K562 (cell line): ENCODE measurements at regions not wholly inside any gene's neighbourhood (a gene's known extent, or its start where the extent isn't known, plus 50 kb on each side); places are given as distances from the start of the nearest gene placed in this dataset.

Source experiments
- ATAC-seq: fragments of 200-7000 bp; cut with Tn5 transposase; 3 replicates; pipeline ENCODE4 v1.9.1; 2020; ENCODE audit warnings: moderate library complexity
- BruUV-seq: library from RNA; stranded (reverse); fragments of 400-500 nt; replicated peaks from 2 replicates; lab custom pipeline; 2021; lab: Mats Ljungman, UMichigan
- CTCF ChIA-PET: fragments of 300-600 bp; formaldehyde crosslinking; extraction: SDS; loops from one replicate; lab custom pipeline; 2021; ENCODE audit warnings: low intra/inter-chr PET ratio; lab: Yijun Ruan, JAX
- POLR2A ChIA-PET: fragments of 300-600, 350-650 bp; sonication (Branson Sonifier 250); formaldehyde crosslinking; extraction: SDS; loops from one replicate; lab custom pipeline; 2021; ENCODE audit warnings: antibody characterized with exemption, inconsistent platforms; lab: Yijun Ruan, JAX
- DNase-seq, 4 experiments: peaks; one replicate each; pipeline versions ENCODE4 v3.0.0 to v3.0.0-alpha.2; 2011 to 2018; ENCODE audit warnings: low spot score in 3 of 4, mixed read lengths in 3 of 4; ENCODE audit errors: extremely low read depth in 1 of 4
- FAIRE-seq: peaks from 2 replicates; lab custom pipeline; 2011; peaks lifted over from hg19 to GRCh38; lab: Jason Lieb, UNC
- H2AFZ ChIP-seq: 2 replicates; pipeline ENCODE4 v1.6.0; 2011; ENCODE audit warnings: low read depth, low read length, control low read depth, inconsistent platforms
- H3K27ac ChIP-seq: fragments of 200-600 bp; 3 replicates; pipeline ENCODE4 v1.8.0; 2011; ENCODE audit warnings: low read depth, mild to moderate bottlenecking, control low read depth, inconsistent platforms, low read length, moderate library complexity, mixed read lengths; ENCODE audit errors: extremely low read depth
- H3K27me3 ChIP-seq, 2 experiments: fragments of 300-600 bp in 1 of 2; 2 replicates in 1 of 2; 3 replicates in 1 of 2; pipeline versions ENCODE4 v1.6.0 to v1.8.0; 2011; ENCODE audit warnings: inconsistent platforms in 2 of 2, low read length in 2 of 2, mild to moderate bottlenecking in 1 of 2, mixed read lengths in 1 of 2, moderate library complexity in 1 of 2; ENCODE audit not compliant: control insufficient read depth in 2 of 2, insufficient read depth in 2 of 2
- H3K36me3 ChIP-seq: fragments of 300-600 bp; 3 replicates; pipeline ENCODE4 v1.8.0; 2011; ENCODE audit warnings: mild to moderate bottlenecking, low read length, inconsistent platforms; ENCODE audit not compliant: control insufficient read depth, insufficient read depth
- H3K4me1 ChIP-seq, 2 experiments: fragments of 200-600 bp in 1 of 2; replicated peaks in 1 of 2; 2 replicates in 1 of 2; 3 replicates in 1 of 2; pipeline versions ENCODE4 v1.5.1 to v1.8.0; 2011; ENCODE audit warnings: inconsistent platforms in 2 of 2, low read length in 2 of 2, mild to moderate bottlenecking in 1 of 2, mixed read lengths in 1 of 2, moderate library complexity in 1 of 2; ENCODE audit not compliant: control insufficient read depth in 2 of 2, insufficient read depth in 2 of 2
- H3K4me2 ChIP-seq: 2 replicates; pipeline ENCODE4 v1.6.1; 2011; ENCODE audit warnings: low read length, control low read depth, inconsistent platforms, mixed read lengths; ENCODE audit not compliant: insufficient read depth
- H3K4me3 ChIP-seq: fragments of 200-600 bp; sonication (generic), shearing (Covaris generic); 2 replicates; pipeline ENCODE4 v1.5.1; 2016; ENCODE audit warnings: control low read depth, inconsistent platforms
- H3K79me2 ChIP-seq: fragments of 200-600 bp; 3 replicates; pipeline ENCODE4 v1.8.0; 2011; ENCODE audit warnings: low read length, inconsistent platforms; ENCODE audit not compliant: control insufficient read depth, insufficient read depth
- H3K9ac ChIP-seq, 2 experiments: 2 replicates each; pipeline versions ENCODE4 v1.6.0 to v1.6.1; 2011; ENCODE audit warnings: low read depth in 2 of 2, low read length in 2 of 2, control low read depth in 1 of 2, inconsistent platforms in 1 of 2, mild to moderate bottlenecking in 1 of 2, mixed read lengths in 1 of 2; ENCODE audit not compliant: insufficient read depth in 1 of 2
- H3K9me1 ChIP-seq: one replicate; pipeline ENCODE4 v1.6.0; 2011; ENCODE audit warnings: inconsistent platforms, mild to moderate bottlenecking, low read length, moderate library complexity; ENCODE audit not compliant: control insufficient read depth, insufficient read depth
- H3K9me3 ChIP-seq: replicated peaks from 2 replicates; pipeline ENCODE4 v1.5.1; 2011; ENCODE audit warnings: low read depth, low read length, inconsistent platforms; ENCODE audit not compliant: control insufficient read depth, insufficient read depth
- H4K20me1 ChIP-seq: replicated peaks from 2 replicates; pipeline ENCODE4 v1.6.1; 2011; ENCODE audit warnings: low read length, inconsistent platforms, mixed read lengths; ENCODE audit not compliant: control insufficient read depth, insufficient read depth
- CC2D1A ChIP-seq: fragments of 450-650 bp; IDR thresholded peaks from 2 replicates; pipeline ENCODE4 v1.6.1; 2017; ENCODE audit warnings: mild to moderate bottlenecking
- CCNT2 ChIP-seq: IDR thresholded peaks from 2 replicates; pipeline ENCODE4 v1.6.1; 2011; ENCODE audit warnings: borderline replicate concordance, low read depth, mild to moderate bottlenecking, moderate library complexity, mixed read lengths, low read length; ENCODE audit not compliant: insufficient read length; ENCODE audit errors: extremely low read depth
- CHCHD3 ChIP-seq: fragments of 250-450 bp; sonication (Bioruptor Pico); IDR thresholded peaks from 2 replicates; pipeline ENCODE4 v2.1.2; 2022; ENCODE audit warnings: mild to moderate bottlenecking
- FOS ChIP-seq: IDR thresholded peaks from 3 replicates; pipeline ENCODE4 v1.6.1; 2011; ENCODE audit not compliant: insufficient read length; ENCODE audit errors: extremely low read depth
- POLR3A ChIP-seq: IDR thresholded peaks from 2 replicates; pipeline ENCODE4 v1.6.1; 2011; ENCODE audit warnings: borderline replicate concordance, mild to moderate bottlenecking, moderate library complexity; ENCODE audit not compliant: insufficient read length, insufficient read depth; ENCODE audit errors: extremely low read depth
- SMAD2 ChIP-seq: fragments of 150-350 bp; IDR thresholded peaks from 2 replicates; pipeline ENCODE4 v1.6.1; 2014; ENCODE audit warnings: low read depth, mild to moderate bottlenecking, low read length
- TGIF2 ChIP-seq: sonication (generic); formaldehyde crosslinking; IDR thresholded peaks from 2 replicates; pipeline ENCODE4 v1.8.1; 2022; ENCODE audit warnings: mild to moderate bottlenecking, missing genetic modification reagents, moderate library complexity
- WGBS: fragments of 100-300 bp; shearing (Covaris generic); methylation state at CpG from one replicate; pipeline ENCODE4 v1.1.6; 2016; ENCODE audit warnings: low coverage, mixed read lengths; ENCODE audit not compliant: insufficient coverage; ENCODE audit errors: missing lambda C conversion rate; 5-methylcytosine and 5-hydroxymethylcytosine counted together
- in situ Hi-C: fragments of 300-500 bp; cut with MboI; formaldehyde crosslinking; loops from 4 replicates; pipeline ENCODE4 v1.15.0; 2018; ENCODE audit warnings: inconsistent platforms, mixed read lengths
- intact Hi-C: fragments of 100-400 bp; cut with micrococcal nuclease; formaldehyde crosslinking; loops from 2 replicates; pipeline ENCODE4 v1.14.2; 2022
- TF ChIP-seq, protein P1 (sequence below): fragments of 250-450 bp; sonication (Bioruptor Pico); IDR thresholded peaks from 2 replicates; pipeline ENCODE4 v1.4.0; 2020
- TF ChIP-seq, protein P2 (sequence below): fragments of 250-450 bp; sonication (Bioruptor Pico); IDR thresholded peaks from 2 replicates; pipeline ENCODE4 v1.5.0; 2020; ENCODE audit warnings: mild to moderate bottlenecking

DNA sequence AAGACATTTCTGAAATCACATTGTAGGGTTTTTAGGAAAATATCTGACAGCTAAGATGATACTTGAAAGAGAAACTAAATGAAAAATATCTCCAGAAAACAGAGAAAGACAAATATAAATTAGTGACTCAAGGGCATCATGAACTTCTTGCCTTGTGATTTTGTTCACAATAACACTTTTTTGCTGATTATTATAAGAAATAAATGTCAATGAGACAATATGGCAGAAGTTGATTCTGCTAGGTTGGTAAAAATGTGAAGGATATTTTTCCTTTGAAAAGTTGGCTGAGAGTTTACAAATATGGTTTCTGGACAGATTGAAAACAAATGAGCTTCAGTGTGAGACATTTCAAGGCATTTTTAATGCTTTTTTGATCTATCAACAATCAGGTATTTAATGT lies 1631.2 kb upstream of the ACVR2A start:
- FAIRE-seq (no peak), DNase-seq (no peak), ATAC-seq (no peak)
- TF ChIP-seq FOS (no peak), SMAD2 (no peak), TGIF2 (CRISPR knock-in tag) (no peak)
- TF ChIP-seq, protein P1, sequence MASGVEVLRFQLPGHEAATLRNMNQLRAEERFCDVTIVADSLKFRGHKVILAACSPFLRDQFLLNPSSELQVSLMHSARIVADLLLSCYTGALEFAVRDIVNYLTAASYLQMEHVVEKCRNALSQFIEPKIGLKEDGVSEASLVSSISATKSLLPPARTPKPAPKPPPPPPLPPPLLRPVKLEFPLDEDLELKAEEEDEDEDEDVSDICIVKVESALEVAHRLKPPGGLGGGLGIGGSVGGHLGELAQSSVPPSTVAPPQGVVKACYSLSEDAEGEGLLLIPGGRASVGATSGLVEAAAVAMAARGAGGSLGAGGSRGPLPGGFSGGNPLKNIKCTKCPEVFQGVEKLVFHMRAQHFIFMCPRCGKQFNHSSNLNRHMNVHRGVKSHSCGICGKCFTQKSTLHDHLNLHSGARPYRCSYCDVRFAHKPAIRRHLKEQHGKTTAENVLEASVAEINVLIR (CRISPR knock-in tag), result no peak
- intact Hi-C loops (no loop called here), in situ Hi-C loops (no loop called here)
- Histone ChIP-seq H3K4me2 (no peak overlapping the region), H3K36me3 (no peaks in the 10 kb centered on the region), H3K4me1 (no peaks in the 10 kb centered on the region), H3K4me3 (no peak overlapping the region), H3K27me3 (no peaks in the 10 kb centered on the region), H4K20me1 (no peaks in the 10 kb centered on the region), H3K9ac (no peak overlapping the region), H3K9me1 (no peaks in the 10 kb centered on the region), H2AFZ (no peak overlapping the region), H3K27ac (no peak overlapping the region), H3K9me3 (no peaks in the 10 kb centered on the region), H3K79me2 (no peaks in the 10 kb centered on the region)
- POLR2A ChIA-PET, result no interaction called here
- CTCF ChIA-PET, result no interaction called here
- no TSS peak for BruUV-seq

DNA sequence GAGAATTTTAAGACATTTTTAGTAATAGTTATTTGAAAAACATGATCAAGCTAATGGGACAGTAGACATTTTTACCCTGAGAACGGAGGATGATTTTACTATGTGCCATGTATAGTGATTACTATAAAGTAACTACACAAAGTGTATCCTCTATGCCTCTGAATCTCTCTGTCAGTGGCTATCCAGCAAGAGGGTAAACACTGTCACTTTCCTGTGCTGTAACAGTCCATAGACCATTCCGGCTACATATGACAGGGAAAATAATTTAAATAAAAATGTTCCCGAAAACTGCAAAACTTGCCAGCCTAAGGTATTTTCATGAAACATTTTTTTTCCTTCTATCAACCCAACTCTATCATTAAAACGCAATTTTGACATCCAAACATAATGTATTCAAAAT lies 1632.2 kb upstream of the ACVR2A start:
- H3K79me2 ChIP-seq, result no peaks in the 10 kb centered on the region
- no peak overlapping the region for H3K27ac ChIP-seq
- CTCF ChIA-PET, result no interaction called here
- H2AFZ ChIP-seq, result no peak overlapping the region
- H3K36me3 ChIP-seq, result no peaks in the 10 kb centered on the region
- H3K4me2 ChIP-seq, result no peak overlapping the region
- TF ChIP-seq CCNT2 (no peak), POLR3A (no peak), CHCHD3 (no peak), CC2D1A (no peak)
- TF ChIP-seq, protein P2, sequence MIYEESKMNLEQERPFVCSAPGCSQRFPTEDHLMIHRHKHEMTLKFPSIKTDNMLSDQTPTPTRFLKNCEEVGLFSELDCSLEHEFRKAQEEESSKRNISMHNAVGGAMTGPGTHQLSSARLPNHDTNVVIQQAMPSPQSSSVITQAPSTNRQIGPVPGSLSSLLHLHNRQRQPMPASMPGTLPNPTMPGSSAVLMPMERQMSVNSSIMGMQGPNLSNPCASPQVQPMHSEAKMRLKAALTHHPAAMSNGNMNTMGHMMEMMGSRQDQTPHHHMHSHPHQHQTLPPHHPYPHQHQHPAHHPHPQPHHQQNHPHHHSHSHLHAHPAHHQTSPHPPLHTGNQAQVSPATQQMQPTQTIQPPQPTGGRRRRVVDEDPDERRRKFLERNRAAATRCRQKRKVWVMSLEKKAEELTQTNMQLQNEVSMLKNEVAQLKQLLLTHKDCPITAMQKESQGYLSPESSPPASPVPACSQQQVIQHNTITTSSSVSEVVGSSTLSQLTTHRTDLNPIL, result no peak
- no peak for DNase-seq
- H3K9me3 ChIP-seq, result no peaks in the 10 kb centered on the region
- intact Hi-C loops, result no loop called here
- in situ Hi-C loops, result no loop called here
- no peak for ATAC-seq
- no peak for FAIRE-seq
- H3K4me3 ChIP-seq, result no peak overlapping the region
- no peaks in the 10 kb centered on the region for H3K9me1 ChIP-seq
- H3K4me1 ChIP-seq, result no peaks in the 10 kb centered on the region
- no peak overlapping the region for H3K9ac ChIP-seq
- no TSS peak for BruUV-seq
- WGBS, result 6% methylated on average over 4 of the region's 4 CpGs
- H3K27me3 ChIP-seq, result no peaks in the 10 kb centered on the region
- POLR2A ChIA-PET, result no interaction called here
- H4K20me1 ChIP-seq, result no peaks in the 10 kb centered on the region
